NCI-H1436 treated with DMSO at 0.1 percent for 48 hours (cell line): ENCODE measurements at regions not wholly inside any gene's neighbourhood (a gene's known extent, or its start where the extent isn't known, plus 50 kb on each side); places are given as distances from the start of the nearest gene placed in this dataset.

Source experiments
- DNase-seq: peaks from one replicate; lab custom pipeline; 2025; lab: John Stamatoyannopoulos, UW

GRCh38 chr1:227374846-227375245 is 56.6 kb upstream of the CDC42BPA start:
- no peak for DNase-seq

GRCh38 chr1:227372726-227373130 is 54.4 kb upstream of the CDC42BPA start:
- DNase-seq: no peak

- no peak for DNase-seq
These were observed 52.4 kb upstream of the CDC42BPA start for GRCh38 chr1:227370533-227371254.

GRCh38 chr1:227369102-227369760 is 50.9 kb upstream of the CDC42BPA start:
- no peak for DNase-seq
